ENCODE measurements at regions not wholly inside any gene's neighbourhood (a gene's known extent, or its start where the extent isn't known, plus 50 kb on each side); places are given as distances from the start of the nearest gene placed in this dataset.
"Not testable (repeated sequence)": the region's sequence is repeated elsewhere in the genome, so short reads cannot be mapped to it uniquely, and the experiment has no call there.

GRCh38 chr10:78212060-78212785, 178.6 kb downstream of the RPS24 start:
- DNase-seq = no peak

GRCh38 chr10:78212786-78213175, 179.1 kb downstream of the RPS24 start:
- DNase-seq = no peak

DNA sequence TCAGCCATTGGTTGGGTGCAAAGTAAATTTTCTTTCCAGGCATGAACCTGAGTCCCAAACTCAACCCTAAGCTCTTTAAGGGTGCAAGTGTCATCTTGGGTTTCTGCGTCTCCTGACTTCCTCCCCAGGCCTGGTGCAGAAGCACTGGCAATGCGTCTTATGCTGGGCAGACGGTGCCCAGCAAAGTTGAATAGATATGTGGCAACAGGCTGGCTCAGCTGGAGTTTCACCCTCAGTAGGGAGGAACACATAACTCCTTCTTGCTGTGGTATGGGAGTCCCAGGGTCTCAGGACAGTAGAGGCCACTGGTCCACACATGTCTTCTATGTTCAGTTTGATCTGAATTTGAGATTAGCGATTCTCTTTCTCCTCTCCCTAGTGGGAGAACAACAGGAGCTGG, 181.3 kb downstream of the RPS24 start:
- DNase-seq = no peak

DNA sequence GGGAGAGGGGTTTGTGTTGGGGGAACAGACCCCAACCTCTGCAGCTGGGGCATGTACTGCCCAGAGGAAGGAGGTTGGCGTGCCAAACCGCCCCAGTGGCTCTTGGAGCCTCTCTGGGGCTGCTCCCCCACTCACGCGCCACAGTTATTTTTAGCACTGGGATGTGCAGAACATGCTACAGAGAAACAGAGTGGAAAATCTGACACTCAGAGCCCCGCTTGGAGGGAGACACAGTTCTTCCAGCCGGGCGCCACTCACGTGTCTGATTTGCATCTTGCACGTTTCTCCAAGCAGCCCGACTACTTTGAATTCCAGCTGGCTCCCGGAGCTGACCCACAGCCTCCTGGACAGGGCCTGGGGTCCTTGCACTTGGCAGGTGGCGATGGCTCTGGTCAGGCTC, 182.0 kb downstream of the RPS24 start:
- no peak for DNase-seq

DNA sequence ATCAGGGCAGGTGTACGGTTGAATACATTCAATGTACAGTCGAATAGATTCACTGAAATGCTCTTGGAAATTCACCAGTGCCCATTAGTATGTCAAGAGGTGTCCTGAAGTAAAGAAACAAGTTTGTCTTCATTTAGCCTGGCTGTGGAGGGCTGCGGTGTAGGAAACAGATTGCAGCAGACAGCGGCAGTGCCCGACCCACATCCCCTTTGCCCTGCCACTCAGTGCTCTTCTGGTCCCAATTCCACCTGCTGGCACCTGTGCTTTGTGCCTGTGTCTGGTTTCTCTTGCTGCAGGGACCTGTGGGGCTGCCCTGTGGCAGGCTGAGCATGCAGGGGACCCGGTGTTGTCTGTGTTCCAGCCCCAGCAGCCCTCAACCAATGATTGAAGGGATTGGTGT, 183.7 kb downstream of the RPS24 start:
- no peak for DNase-seq

- no peak for DNase-seq
Measured at GRCh38 chr10:78218798-78219490, 185.3 kb downstream of the RPS24 start.

- not testable (repeated sequence) for DNase-seq
Measured at GRCh38 chr10:78219568-78219967, 185.9 kb downstream of the RPS24 start.

- DNase-seq = no peak
Measured at GRCh38 chr10:78220781-78221180, 187.1 kb downstream of the RPS24 start.

DNA sequence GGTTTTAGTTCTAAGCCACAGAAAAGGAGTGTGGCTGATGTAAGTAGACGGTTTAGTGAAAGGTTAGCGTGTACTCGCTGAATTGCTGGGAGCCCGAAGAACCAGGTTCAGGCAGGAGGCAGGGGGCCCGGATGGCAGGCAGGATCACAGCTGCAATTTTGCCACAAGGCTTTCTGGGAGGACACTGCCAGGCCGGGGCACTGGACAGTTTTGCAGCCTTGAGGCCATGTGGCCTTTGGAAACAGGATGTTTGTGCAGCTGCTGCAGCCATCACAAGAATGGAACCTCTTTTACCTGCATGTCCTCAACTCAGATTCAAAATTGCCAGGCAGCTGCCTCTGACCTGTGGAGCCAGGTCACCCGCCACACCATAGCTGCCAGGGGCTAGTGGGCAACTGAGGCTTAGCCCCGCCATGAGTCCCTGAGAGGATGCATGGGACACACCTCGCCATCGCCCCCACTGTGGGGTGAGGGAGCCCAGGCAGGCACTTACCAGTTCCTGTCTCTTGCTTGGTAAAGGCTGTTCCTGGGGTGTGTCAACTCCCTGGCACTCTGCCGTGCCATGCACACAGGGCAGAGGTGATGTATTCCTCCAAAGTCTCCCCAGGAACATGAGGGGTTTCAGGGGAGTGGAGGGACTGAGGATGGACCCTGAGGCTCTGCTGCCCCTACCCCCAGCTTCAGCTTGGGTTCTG, 188.6 kb downstream of the RPS24 start:
- DNase-seq = no peak

GRCh38 chr10:78223088-78223487, 189.4 kb downstream of the RPS24 start:
- DNase-seq = no peak

- no peak for DNase-seq
Measured at GRCh38 chr10:78224602-78225001, 190.9 kb downstream of the RPS24 start.

- no peak for DNase-seq
Measured at GRCh38 chr10:78225594-78225993, 191.9 kb downstream of the RPS24 start.

DNA sequence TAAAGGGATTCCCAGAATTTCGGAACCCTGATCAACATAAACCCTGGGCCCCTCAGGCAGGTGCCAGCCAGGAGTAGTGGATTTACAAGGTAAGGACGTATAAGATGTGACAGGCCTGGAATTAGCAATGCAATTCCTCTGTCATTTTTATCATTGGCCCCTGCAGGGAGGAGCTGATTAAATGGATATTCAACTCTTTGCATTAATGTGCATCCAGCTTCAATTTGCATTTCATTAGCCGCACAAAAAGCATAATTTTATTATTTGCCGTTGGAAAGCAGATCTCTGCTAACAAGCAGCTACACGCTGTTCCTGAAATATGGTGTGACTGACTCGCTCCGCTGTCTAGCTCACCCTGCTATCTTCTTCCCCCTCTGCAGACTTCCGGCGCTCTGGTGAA, 195.8 kb downstream of the RPS24 start:
- DNase-seq = no peak

DNA sequence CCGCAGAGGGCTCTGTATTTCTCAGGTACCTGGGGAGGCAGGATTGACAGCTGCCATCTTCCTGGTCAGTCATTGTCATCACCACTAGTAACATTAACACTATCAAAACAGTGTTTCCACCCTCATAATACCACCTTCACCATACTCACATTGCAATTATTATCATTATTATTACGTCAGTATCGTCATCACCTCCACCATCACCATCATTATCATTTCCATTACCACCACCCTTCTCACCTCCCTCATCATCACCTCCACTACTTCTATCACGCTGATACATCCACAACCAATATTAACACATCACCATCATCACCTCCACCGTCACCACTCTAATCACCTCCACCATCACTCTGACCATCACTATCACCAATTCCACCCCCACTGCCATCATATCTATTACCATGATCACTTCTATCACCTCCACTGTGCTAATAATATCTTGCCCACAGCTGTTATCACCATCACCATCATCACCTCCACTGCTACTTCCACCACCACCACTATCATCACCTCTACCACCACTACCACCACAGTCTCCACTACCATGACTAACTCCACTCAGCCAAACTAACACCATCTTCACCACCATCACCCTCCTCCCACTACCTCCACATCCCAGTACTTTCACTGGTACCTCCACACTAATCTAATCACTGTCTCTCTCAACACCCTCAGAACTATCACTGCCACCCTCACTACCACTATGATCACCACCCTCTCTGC, 196.4 kb downstream of the RPS24 start:
- no peak for DNase-seq

DNA sequence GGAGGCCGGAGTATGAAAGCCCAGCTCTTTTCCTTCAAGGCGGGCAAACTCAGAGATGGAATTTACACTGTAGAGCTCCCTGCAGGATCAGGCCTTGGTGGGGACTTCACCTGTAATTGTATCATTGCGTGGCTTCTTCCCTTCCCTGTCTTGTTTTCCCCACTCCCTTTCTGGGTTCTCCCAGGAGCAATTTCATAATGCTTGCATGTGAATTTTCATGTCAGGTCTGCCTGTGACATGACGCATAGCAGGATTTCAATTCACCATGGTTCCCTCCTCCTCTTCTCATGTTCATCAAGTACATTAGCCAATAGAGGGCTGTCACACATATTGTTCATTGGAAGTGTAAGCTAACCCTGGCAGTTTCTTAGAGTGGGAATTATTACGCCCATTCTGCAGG, 197.7 kb downstream of the RPS24 start:
- DNase-seq = no peak

GRCh38 chr10:78231939-78232338, 198.3 kb downstream of the RPS24 start:
- no peak for DNase-seq

DNA sequence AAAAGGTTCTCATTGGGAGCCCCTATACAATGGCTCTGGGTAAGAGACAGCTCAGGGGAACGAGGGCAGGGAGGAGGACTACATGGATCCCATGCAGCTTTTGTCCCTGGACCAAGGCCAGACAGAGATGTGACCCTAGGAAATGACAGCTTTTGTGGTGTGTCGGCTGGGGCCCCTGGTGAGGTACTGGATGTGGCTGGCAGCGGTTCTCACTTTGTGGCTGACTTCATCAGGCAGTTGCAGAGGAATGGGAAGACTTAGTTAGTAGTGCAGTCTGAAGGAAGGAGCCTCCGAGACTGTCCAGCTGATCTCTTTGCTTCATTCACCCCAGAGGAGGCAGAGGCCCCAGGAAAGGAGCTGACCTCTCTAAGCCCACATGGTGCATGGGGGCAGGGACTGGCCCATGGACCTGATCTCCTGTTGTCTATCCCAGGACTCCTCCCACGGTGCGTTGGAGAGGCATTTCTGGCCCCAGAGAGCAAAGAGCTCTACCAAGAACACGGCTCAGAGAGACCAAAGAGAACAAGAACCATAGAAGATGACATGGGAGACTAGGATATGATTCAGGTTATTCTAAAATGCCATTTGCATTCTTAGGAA, 202.9 kb downstream of the RPS24 start:
- DNase-seq = no peak

DNA sequence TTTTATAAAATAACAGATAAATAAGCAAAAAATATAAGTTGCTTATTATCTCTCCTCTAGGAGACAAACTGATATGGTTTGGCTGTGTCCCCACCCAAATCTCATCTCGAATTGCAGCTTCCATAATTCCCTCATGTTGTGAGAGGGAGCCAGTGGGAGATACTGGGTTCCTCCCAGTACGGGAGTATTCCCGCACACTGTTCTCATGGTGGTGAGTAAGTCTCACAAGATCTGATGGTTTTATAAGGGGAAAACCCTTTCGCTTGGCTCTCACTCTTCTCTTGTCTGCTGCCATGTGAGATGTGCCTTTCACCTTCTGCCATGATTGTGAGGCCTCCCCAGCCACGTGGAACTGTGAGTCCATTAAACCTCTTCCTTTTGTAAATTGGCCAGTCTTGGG, 204.3 kb downstream of the RPS24 start:
- DNase-seq = not testable (repeated sequence)

- DNase-seq = no peak
Measured at GRCh38 chr10:78247266-78247665, 213.6 kb downstream of the RPS24 start.

DNA sequence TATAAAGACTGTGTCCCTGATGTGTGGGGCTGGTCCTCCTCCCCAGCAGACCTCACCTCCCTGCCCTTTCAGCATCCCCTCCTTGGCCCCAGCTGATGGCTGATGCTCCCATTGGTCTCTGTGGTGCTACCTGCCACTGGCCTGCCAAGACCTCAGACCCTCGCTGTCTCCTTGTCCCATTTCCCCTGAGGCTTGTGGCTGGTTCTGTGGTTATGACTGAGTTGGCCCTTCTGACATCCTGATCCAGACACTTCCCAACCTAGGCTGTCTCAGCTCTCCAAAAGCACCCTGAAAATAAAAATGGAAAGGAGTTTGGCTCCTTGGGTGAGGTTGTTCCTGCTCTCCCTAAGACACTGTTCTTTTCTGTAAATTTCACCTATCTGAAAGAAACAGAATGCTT, 214.2 kb downstream of the RPS24 start:
- DNase-seq = no peak

DNA sequence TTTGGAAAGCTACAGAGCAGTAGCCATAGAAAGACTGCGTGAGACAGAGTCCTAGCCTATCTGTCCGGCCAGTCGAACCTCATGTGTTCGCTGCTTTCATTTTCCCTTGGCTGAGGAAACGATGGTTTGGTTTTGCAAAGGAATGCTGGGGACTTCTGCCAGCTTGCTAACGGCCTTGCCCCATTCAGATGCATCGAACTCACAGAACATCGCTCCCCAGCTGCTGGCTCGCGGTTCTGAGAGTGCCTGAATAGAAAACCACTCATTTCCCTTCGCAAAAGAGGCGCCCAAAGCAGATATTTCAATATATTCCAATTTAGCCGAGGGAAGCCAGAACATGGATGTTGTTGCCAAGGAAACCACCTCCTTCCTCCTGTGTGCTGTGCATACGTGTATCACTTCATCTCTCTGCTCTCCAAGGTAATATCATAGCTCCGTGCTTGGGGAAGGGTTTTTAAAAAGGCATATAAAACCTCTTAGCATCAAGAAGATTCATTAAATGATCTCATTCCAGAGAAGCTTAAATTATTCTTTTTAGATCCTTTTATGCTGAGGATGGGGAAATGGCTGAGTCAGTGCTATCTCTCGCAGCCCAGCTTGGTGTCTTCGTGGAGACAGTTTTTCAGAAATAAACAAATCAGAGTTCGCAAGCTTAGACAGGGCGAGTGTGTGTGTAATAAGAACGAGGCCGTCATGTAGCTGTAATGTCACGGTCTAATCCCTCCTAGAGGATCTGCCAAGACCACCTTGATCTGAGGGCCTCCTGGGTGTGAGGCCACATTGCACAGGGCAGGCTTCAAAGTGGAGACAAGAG, 215.2 kb downstream of the RPS24 start:
- DNase-seq = no peak

DNA sequence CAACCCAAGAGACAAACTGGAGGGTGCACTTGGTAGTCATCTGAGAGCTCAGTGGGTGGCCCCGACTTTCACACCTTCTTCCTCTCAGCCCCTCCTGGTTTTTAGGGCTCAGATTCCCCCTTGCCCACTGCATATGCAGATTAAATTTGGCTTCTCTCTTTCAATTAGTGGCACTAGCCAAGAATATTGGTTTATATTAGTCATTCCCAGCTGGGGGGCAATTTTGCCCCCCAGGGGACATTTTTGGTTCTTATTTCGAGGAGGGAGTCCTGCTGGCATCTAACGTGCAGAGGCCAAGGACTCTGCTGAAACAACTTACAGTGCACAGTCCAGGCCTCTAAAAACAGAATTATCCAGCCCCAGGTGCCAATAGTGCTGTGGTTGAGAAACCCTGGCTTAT, 216.0 kb downstream of the RPS24 start:
- no peak for DNase-seq

All from stimulated activated naive CD4-positive, alpha-beta T cell treated with Interleukin-2 at 50 U/mL for 16 hours (primary cell).